Activated CD8-positive, alpha-beta T cell treated with anti-CD3 and anti-CD28 coated beads for 36 hours (primary cell): ENCODE measurements at regions not wholly inside any gene's neighbourhood (a gene's known extent, or its start where the extent isn't known, plus 50 kb on each side); places are given as distances from the start of the nearest gene placed in this dataset.

Experiments used
- ATAC-seq: fragments of 200-7000 bp; cut with Tn5 transposase; one replicate; pipeline ENCODE4 v1.10.0; 2021; ENCODE audit warnings: mild to moderate bottlenecking, moderate library complexity
- CTCF ChIA-PET: fragments of 350-600 bp; sonication (Branson Sonifier 250); formaldehyde crosslinking; loops from one replicate; lab custom pipeline; 2021; ENCODE audit warnings: antibody characterized with exemption; lab: Charles Lee
- POLR2A ChIA-PET: fragments of 350-600 bp; sonication (Branson Sonifier 250); formaldehyde crosslinking; loops from one replicate; lab custom pipeline; 2021; ENCODE audit warnings: antibody characterized with exemption; lab: Charles Lee
- DNase-seq: peaks from one replicate; pipeline ENCODE4 v3.0.0-alpha.2; 2020
- H3K27ac Mint-ChIP-seq: one replicate; pipeline ENCODE4 v1.8.0; 2021; ENCODE audit warnings: mild to moderate bottlenecking, mixed read lengths
- H3K27me3 Mint-ChIP-seq: one replicate; pipeline ENCODE4 v1.8.0; 2021; ENCODE audit warnings: mixed read lengths
- H3K36me3 Mint-ChIP-seq: one replicate; pipeline ENCODE4 v1.8.0; 2021; ENCODE audit warnings: low read depth, mixed read lengths
- H3K4me1 Mint-ChIP-seq: one replicate; pipeline ENCODE4 v1.8.0; 2021; ENCODE audit warnings: low read depth, mixed read lengths
- H3K4me3 Mint-ChIP-seq: one replicate; pipeline ENCODE4 v1.8.0; 2021; ENCODE audit warnings: mild to moderate bottlenecking, moderate library complexity, mixed read lengths
- H3K9me3 Mint-ChIP-seq: one replicate; pipeline ENCODE4 v1.8.0; 2021; ENCODE audit warnings: mixed read lengths
- intact Hi-C: fragments of 100-400 bp; cut with micrococcal nuclease; formaldehyde crosslinking; loops from one replicate; pipeline ENCODE4 v1.10.0; 2022
- TF ChIP-seq, protein P1 (sequence below): fragments of 200-600 bp; IDR thresholded peaks from one replicate; pipeline ENCODE4 v1.8.0; 2022; ENCODE audit warnings: antibody characterized with exemption, mild to moderate bottlenecking

DNA sequence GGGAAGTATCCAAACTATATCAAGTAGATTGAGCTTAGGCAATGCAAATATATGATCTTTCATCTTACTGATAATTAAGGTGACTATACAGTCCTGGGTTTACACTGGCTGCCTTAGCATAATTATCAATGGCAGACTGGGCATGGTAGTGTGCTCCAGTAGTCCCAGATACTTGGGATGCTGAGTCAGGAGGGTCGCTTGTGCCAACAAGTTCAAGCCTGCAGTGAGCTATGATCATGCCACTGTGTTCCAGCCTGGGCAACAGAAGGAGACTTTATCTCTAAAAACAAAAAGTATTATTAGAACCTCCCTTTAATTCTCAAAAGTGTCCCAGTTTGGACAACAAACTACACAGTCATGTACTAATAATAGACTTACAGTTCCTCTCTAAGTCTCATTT lies 99.4 kb upstream of the RASGEF1B start:
- Mint-ChIP-seq H3K9me3 (no peaks in the 10 kb centered on the region), H3K27ac (no peak overlapping the region)

DNA sequence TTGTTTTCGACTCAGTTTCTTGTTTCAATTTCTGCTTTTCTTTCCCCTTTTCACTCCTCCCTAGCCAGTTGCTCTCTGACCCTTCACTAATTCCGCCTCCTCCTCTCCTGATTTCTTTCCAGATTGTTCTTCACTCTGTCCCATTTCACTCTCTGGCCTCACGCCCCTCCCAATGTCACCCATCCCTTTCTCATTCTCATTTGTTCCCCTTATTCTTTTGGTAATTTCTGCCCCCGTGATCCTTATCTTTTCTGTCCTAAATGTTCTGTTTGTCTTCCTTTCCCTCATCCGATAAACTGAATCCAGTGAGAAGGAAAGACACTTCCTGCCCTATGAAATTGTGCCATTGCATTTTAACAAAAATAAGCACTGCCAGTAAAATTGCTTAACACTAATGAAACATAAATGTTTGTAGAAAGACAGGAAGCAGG lies 94.5 kb upstream of the RASGEF1B start:
- DNase-seq (no peak), ATAC-seq (no peak)
- CTCF ChIA-PET, result no interaction called here
- no peaks in the 10 kb centered on the region for H3K27me3 Mint-ChIP-seq
- H3K4me1 Mint-ChIP-seq, result peaks cover 9% of the 10 kb centered on the region
- TF ChIP-seq, protein P1, sequence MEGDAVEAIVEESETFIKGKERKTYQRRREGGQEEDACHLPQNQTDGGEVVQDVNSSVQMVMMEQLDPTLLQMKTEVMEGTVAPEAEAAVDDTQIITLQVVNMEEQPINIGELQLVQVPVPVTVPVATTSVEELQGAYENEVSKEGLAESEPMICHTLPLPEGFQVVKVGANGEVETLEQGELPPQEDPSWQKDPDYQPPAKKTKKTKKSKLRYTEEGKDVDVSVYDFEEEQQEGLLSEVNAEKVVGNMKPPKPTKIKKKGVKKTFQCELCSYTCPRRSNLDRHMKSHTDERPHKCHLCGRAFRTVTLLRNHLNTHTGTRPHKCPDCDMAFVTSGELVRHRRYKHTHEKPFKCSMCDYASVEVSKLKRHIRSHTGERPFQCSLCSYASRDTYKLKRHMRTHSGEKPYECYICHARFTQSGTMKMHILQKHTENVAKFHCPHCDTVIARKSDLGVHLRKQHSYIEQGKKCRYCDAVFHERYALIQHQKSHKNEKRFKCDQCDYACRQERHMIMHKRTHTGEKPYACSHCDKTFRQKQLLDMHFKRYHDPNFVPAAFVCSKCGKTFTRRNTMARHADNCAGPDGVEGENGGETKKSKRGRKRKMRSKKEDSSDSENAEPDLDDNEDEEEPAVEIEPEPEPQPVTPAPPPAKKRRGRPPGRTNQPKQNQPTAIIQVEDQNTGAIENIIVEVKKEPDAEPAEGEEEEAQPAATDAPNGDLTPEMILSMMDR, result no peak
- H3K9me3 Mint-ChIP-seq, result no peaks in the 10 kb centered on the region
- H3K27ac Mint-ChIP-seq, result no peak overlapping the region
- POLR2A ChIA-PET, result no interaction called here
- no peaks in the 10 kb centered on the region for H3K36me3 Mint-ChIP-seq
- intact Hi-C loops, result no loop called here
- no peak overlapping the region for H3K4me3 Mint-ChIP-seq

More for the DNA sequence above, 99.4 kb upstream of the RASGEF1B start:
- H3K36me3 Mint-ChIP-seq, result no peaks in the 10 kb centered on the region
- no peak for DNase-seq
- no peaks in the 10 kb centered on the region for H3K27me3 Mint-ChIP-seq
- CTCF ChIA-PET, result no interaction called here
- ATAC-seq, result no peak
- no peak overlapping the region for H3K4me3 Mint-ChIP-seq
- TF ChIP-seq, protein P1, result no peak
- H3K4me1 Mint-ChIP-seq, result no peaks in the 10 kb centered on the region
- POLR2A ChIA-PET, result no interaction called here
- intact Hi-C loops, result no loop called here

GRCh38 chr4:81565142-81565870 lies 93.6 kb upstream of the RASGEF1B start:
- H3K27me3 Mint-ChIP-seq, result no peaks in the 10 kb centered on the region
- no peak for ATAC-seq
- TF ChIP-seq, protein P1, result no peak
- ChIA-PET POLR2A (interaction anchor here (0.5 to 1.2 kb wide), 2 partner anchors 13 to 193 kb away, joined by 3 to 4 read pairs; no protein-coding TSS in a partner anchor), CTCF (interaction anchor here (1.4 kb wide), 1 partner anchor 95 kb away, joined by 4 read pairs; no protein-coding TSS in a partner anchor)
- no peaks in the 10 kb centered on the region for H3K36me3 Mint-ChIP-seq
- no peak for DNase-seq
- no peak overlapping the region for H3K4me3 Mint-ChIP-seq
- intact Hi-C loops, result no loop called here
- no peak overlapping the region for H3K27ac Mint-ChIP-seq
- peaks cover 9% of the 10 kb centered on the region for H3K4me1 Mint-ChIP-seq
- H3K9me3 Mint-ChIP-seq, result no peaks in the 10 kb centered on the region

- Mint-ChIP-seq H3K9me3 (no peaks in the 10 kb centered on the region), H3K4me1 (peaks cover 10% of the 10 kb centered on the region), H3K27me3 (no peaks in the 10 kb centered on the region), H3K4me3 (no peak overlapping the region), H3K27ac (no peak overlapping the region), H3K36me3 (no peaks in the 10 kb centered on the region)
- ChIA-PET POLR2A (no interaction called here), CTCF (interaction anchor here (1.4 kb wide), 1 partner anchor 94 kb away, joined by 4 read pairs; no protein-coding TSS in a partner anchor)
- DNase-seq, result no peak
- intact Hi-C loops, result no loop called here
- no peak for ATAC-seq
- TF ChIP-seq, protein P1, result no peak
Observed at GRCh38 chr4:81564025-81564424, 92.3 kb upstream of the RASGEF1B start.

- Mint-ChIP-seq H3K4me3 (no peak overlapping the region), H3K9me3 (no peaks in the 10 kb centered on the region), H3K27ac (peak overlapping the region; percentile 77), H3K27me3 (no peaks in the 10 kb centered on the region), H3K36me3 (no peaks in the 10 kb centered on the region), H3K4me1 (peaks cover 13% of the 10 kb centered on the region)
- POLR2A ChIA-PET, result interaction anchor here (0.6 to 1.2 kb wide), 2 partner anchors 9 to 97 kb away, joined by 3 read pairs; no protein-coding TSS in a partner anchor
- TF ChIP-seq, protein P1, result no peak
- ATAC-seq, result peak; percentile 95
- CTCF ChIA-PET, result interaction anchor here (0.9 to 1.4 kb wide), 2 partner anchors 95 to 351 kb away, joined by 3 to 4 read pairs; no protein-coding TSS in a partner anchor
- DNase-seq, result no peak
- intact Hi-C loops, result no loop called here
Observed at GRCh38 chr4:81562093-81562492, 90.4 kb upstream of the RASGEF1B start.
